Nephron progenitor cell (in vitro differentiated cells): ENCODE measurements at regions not wholly inside any gene's neighbourhood (a gene's known extent, or its start where the extent isn't known, plus 50 kb on each side); places are given as distances from the start of the nearest gene placed in this dataset.

Experiments
- DNase-seq: peaks from one replicate; pipeline ENCODE4 v3.0.0; 2021
- H3K27ac Mint-ChIP-seq: 2 replicates; pipeline ENCODE4 v1.8.0; 2021; ENCODE audit warnings: mild to moderate bottlenecking, moderate library complexity, mixed read lengths
- H3K27me3 Mint-ChIP-seq: 2 replicates; pipeline ENCODE4 v1.8.0; 2021; ENCODE audit warnings: mild to moderate bottlenecking, low read depth, mixed read lengths; ENCODE audit not compliant: poor library complexity
- H3K36me3 Mint-ChIP-seq: 2 replicates; pipeline ENCODE4 v1.8.0; 2021; ENCODE audit warnings: low read depth, mixed read lengths
- H3K4me1 Mint-ChIP-seq: 2 replicates; pipeline ENCODE4 v1.8.0; 2021; ENCODE audit warnings: mixed read lengths
- H3K4me3 Mint-ChIP-seq: 2 replicates; pipeline ENCODE4 v1.8.0; 2021; ENCODE audit warnings: mild to moderate bottlenecking, moderate library complexity, mixed read lengths
- H3K9me3 Mint-ChIP-seq: 2 replicates; pipeline ENCODE4 v1.8.0; 2021; ENCODE audit warnings: mild to moderate bottlenecking, moderate library complexity, mixed read lengths
- TF ChIP-seq, protein P1 (sequence below): fragments of 200-600 bp; sonication (generic); IDR thresholded peaks from 2 replicates; pipeline ENCODE4 v1.5.0; 2021; ENCODE audit warnings: antibody characterized with exemption

GRCh38 chr12:127745469-127746212, 521.3 kb upstream of the TMEM132C start:
- H3K4me3 Mint-ChIP-seq = no peak overlapping the region
- no peaks in the 10 kb centered on the region for H3K36me3 Mint-ChIP-seq
- H3K9me3 Mint-ChIP-seq = peaks cover 9% of the 10 kb centered on the region
- H3K27ac Mint-ChIP-seq = no peak overlapping the region
- H3K27me3 Mint-ChIP-seq = peaks cover 15% of the 10 kb centered on the region
- DNase-seq = no peak
- peaks cover 8% of the 10 kb centered on the region for H3K4me1 Mint-ChIP-seq
- TF ChIP-seq, protein P1, sequence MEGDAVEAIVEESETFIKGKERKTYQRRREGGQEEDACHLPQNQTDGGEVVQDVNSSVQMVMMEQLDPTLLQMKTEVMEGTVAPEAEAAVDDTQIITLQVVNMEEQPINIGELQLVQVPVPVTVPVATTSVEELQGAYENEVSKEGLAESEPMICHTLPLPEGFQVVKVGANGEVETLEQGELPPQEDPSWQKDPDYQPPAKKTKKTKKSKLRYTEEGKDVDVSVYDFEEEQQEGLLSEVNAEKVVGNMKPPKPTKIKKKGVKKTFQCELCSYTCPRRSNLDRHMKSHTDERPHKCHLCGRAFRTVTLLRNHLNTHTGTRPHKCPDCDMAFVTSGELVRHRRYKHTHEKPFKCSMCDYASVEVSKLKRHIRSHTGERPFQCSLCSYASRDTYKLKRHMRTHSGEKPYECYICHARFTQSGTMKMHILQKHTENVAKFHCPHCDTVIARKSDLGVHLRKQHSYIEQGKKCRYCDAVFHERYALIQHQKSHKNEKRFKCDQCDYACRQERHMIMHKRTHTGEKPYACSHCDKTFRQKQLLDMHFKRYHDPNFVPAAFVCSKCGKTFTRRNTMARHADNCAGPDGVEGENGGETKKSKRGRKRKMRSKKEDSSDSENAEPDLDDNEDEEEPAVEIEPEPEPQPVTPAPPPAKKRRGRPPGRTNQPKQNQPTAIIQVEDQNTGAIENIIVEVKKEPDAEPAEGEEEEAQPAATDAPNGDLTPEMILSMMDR = no peak

DNA sequence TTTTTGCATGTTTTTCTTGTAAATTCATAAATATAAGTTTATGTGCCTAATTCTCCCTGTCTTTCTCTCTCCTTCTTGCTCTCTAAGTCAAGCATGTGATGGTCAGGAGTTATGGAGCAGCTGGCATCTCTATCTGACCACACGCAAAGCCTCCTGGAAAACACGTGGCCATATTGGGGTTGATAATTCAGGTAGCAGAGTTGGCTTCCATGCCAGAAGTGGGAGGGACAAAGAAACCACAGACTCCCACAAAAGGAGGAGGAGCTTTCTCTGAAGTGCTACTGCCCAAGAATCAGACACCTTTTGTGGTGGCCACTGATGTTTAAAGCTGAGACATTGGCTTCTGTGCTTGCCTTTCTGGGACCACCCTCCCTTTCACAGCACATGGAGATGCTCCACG, 517.6 kb upstream of the TMEM132C start:
- no peaks in the 10 kb centered on the region for H3K4me1 Mint-ChIP-seq
- H3K27me3 Mint-ChIP-seq = peaks cover 9% of the 10 kb centered on the region
- H3K27ac Mint-ChIP-seq = no peak overlapping the region
- H3K4me3 Mint-ChIP-seq = no peak overlapping the region
- peaks cover 13% of the 10 kb centered on the region for H3K9me3 Mint-ChIP-seq
- H3K36me3 Mint-ChIP-seq = no peaks in the 10 kb centered on the region
- TF ChIP-seq, protein P1 = no peak
- no peak for DNase-seq

DNA sequence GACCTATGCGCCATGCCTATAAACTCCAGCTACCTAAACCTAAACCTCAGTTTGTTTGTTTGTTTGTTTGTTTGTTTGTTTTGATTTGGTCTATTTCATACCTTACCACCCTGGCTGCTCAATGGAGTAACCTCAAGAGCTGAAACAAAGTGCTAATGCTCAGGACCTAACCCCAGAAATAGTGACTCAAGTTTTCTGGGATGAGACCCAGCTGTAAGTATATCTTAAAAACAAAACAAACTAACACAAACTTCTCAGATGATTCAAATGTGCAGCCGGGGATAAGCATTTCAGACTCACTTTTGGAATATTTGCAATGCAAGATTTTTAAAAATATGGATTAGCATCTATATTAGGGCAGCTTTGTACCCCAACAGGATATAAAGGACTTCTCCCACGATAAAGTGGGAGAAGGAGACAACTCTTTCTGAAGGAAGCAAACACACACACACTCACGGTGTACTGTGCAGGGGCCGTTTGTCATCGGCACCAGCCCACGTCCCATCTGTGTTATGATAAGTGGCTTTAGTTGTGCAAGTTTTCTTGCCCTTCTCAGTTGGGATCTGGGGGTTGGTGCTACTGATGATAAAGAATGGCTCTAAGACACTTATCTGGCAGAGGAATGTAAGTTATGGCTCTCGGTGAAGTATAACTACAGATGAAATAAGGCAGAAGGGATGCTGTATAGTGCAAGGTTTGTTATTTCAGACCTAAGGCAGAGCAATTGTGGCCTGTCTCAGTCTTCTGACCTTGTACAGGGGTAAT, 516.7 kb upstream of the TMEM132C start:
- Mint-ChIP-seq H3K36me3 (no peaks in the 10 kb centered on the region), H3K4me1 (no peaks in the 10 kb centered on the region), H3K27me3 (peaks cover 10% of the 10 kb centered on the region), H3K9me3 (peaks cover 6% of the 10 kb centered on the region), H3K4me3 (no peak overlapping the region), H3K27ac (no peak overlapping the region)
- no peak for DNase-seq
- TF ChIP-seq, protein P1 = no peak

DNA sequence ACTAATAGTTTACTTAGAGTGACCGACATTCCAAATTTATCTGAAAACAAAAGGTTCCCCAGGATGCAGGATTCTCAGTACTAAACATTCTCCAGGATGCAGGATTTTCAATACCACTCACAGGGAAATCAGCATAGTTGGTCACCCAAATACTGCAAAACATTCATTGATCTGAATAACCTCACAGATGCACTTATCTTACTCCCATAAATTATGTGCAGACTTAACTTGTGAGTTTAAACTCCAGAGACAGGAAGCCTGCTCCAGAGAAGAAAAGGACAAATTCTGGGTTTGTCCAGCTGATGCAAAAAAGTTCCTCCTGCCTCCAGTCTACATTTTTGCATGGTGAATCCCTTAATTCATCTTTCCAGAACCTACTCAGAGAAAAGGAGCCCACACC, 514.2 kb upstream of the TMEM132C start:
- Mint-ChIP-seq H3K27me3 (peaks cover 12% of the 10 kb centered on the region), H3K36me3 (no peaks in the 10 kb centered on the region)
- TF ChIP-seq, protein P1 = no peak

DNA sequence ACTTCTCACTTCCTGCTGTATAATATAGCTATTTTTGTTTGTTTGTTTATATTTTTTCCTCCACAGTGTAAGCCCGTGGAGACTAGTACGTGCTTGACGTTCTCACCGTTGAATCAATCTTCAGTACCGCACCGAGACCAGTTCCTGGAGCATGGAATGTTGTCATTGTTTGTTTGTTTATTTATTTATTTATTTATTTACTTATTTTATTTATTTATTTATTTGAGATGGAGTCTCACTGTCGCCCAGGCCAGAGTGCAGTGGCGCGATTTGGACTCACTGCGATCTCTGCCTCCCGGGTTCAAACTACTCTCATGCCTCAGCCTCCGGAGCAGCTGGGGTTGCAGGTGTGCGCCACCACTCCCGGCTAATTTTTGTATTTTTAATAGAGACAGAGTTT, 506.6 kb upstream of the TMEM132C start:
- H3K4me3 Mint-ChIP-seq = no peak overlapping the region
- DNase-seq = no peak
- no peaks in the 10 kb centered on the region for H3K36me3 Mint-ChIP-seq
- peaks cover 8% of the 10 kb centered on the region for H3K27me3 Mint-ChIP-seq
- no peak overlapping the region for H3K27ac Mint-ChIP-seq
- TF ChIP-seq, protein P1 = no peak
- H3K4me1 Mint-ChIP-seq = no peaks in the 10 kb centered on the region
- H3K9me3 Mint-ChIP-seq = peaks cover 30% of the 10 kb centered on the region

More for the DNA sequence above, 514.2 kb upstream of the TMEM132C start:
- DNase-seq = no peak
- H3K27ac Mint-ChIP-seq = no peak overlapping the region
- no peak overlapping the region for H3K4me3 Mint-ChIP-seq
- peaks cover 23% of the 10 kb centered on the region for H3K9me3 Mint-ChIP-seq
- H3K4me1 Mint-ChIP-seq = no peaks in the 10 kb centered on the region
